AG20443 (cell line): ENCODE measurements at regions not wholly inside any gene's neighbourhood (a gene's known extent, or its start where the extent isn't known, plus 50 kb on each side); places are given as distances from the start of the nearest gene placed in this dataset.

ENCODE experiments used
- DNase-seq: peaks from one replicate; pipeline ENCODE4 v3.0.0; 2012; ENCODE audit warnings: low spot score, mixed read lengths

DNA sequence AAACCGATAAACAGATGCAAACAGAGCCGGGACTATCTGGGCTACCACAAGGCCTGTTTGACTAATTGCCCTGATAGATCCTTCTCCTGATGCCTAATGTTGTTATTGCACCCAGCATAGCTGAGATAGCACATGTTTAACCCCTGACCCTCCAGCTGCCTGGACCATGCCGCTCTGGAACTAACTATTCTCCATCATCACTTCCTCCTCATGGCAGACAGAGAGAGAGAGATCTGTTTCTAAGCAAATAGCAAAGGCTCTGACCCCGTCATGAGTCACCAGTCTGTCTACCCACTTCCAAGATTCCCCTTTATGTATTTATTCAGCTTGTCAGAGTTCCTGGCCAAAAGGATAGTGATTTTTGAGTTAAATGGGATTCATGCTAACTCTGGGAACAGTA is 58.2 kb upstream of the FLRT2 start:
- peak; percentile 64 for DNase-seq

- DNase-seq: no peak
These were observed 55.5 kb upstream of the FLRT2 start for GRCh38 chr14:85474431-85474830.

- DNase-seq: peak; percentile 20
These were observed 54.8 kb upstream of the FLRT2 start for GRCh38 chr14:85475113-85475512.

DNA sequence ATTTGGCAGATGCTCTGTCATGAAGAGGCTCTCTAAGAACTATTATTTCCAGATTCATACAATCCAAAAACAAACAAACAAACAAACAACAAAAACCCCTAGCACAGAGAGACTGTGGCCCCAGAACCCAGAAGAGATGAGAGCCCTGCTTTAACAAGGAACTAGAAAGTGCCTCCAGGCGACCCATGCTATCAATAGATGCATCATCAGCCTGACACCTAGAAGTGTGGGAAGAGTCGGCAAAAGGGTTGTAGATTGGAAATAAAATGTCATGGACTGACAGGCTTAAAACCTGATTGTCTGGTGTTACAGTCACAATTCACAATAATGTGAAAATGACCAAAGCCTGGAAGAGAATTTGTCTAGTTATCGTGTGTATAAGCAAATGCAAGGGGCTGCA is 50.6 kb upstream of the FLRT2 start:
- DNase-seq: no peak

DNA sequence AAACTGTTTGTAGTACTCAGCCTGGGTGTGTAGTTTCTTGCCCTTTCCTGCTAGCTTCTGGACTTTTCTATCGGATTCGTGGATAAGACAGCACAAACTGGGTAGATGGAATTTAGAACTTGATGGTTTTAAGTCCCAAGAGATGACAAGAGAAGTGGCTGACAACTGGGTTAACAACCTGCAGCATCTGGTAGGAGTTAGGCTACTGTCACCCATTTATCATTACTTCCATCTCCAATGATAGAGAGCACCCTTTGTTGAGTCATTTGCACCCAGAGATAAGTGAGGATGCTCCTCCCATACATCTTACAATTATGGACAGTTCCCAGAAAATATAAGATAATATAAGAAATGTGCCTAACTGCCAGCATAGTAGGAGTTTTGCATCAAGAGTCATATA is 50.2 kb upstream of the FLRT2 start:
- no peak for DNase-seq
